OCI-LY7 (cell line): ENCODE measurements at regions not wholly inside any gene's neighbourhood (a gene's known extent, or its start where the extent isn't known, plus 50 kb on each side); places are given as distances from the start of the nearest gene placed in this dataset.

Experiments
- BruUV-seq: library from RNA; stranded (reverse); fragments of 400-500 nt; replicated peaks from 2 replicates; lab custom pipeline; 2021; lab: Mats Ljungman, UMichigan
- CTCF ChIA-PET: fragments of 300-600 bp; sonication (Branson Sonifier 250); formaldehyde crosslinking; loops from one replicate; lab custom pipeline; 2022; ENCODE audit warnings: antibody characterized with exemption; ENCODE audit not compliant: unreplicated experiment; lab: Charles Lee
- POLR2A ChIA-PET: fragments of 300-600 bp; sonication (Branson Sonifier 250); formaldehyde crosslinking; loops from one replicate; lab custom pipeline; 2022; ENCODE audit warnings: antibody characterized with exemption; lab: Charles Lee
- DNase-seq: peaks from one replicate; pipeline ENCODE4 v3.0.0-alpha.2; 2015; ENCODE audit warnings: low spot score
- H2AFZ ChIP-seq: fragments of 200-600 bp; sonication (generic), shearing (Covaris generic); 2 replicates; pipeline ENCODE4 v1.6.1; 2014; ENCODE audit warnings: mild to moderate bottlenecking, antibody characterized with exemption, low read length, moderate library complexity
- H3K27ac ChIP-seq: fragments of 200-600 bp; sonication (generic); 2 replicates; pipeline ENCODE4 v1.5.1; 2014; ENCODE audit warnings: mixed run types, low read depth, mild to moderate bottlenecking, moderate library complexity, low read length, inconsistent platforms; ENCODE audit not compliant: poor library complexity, severe bottlenecking
- H3K36me3 ChIP-seq: fragments of 200-600 bp; sonication (generic); 2 replicates; pipeline ENCODE4 v1.6.1; 2014; ENCODE audit warnings: mild to moderate bottlenecking, antibody characterized with exemption, low read length, moderate library complexity, mixed read lengths; ENCODE audit not compliant: insufficient read depth
- H3K4me1 ChIP-seq: fragments of 200-600 bp; sonication (generic); 2 replicates; pipeline ENCODE4 v1.5.1; 2014; ENCODE audit warnings: mild to moderate bottlenecking, low read length; ENCODE audit not compliant: insufficient read depth, poor library complexity, severe bottlenecking
- H3K4me2 ChIP-seq: fragments of 200-600 bp; sonication (generic); 2 replicates; pipeline ENCODE4 v1.6.1; 2014; ENCODE audit warnings: mild to moderate bottlenecking, low read length
- H3K4me3 ChIP-seq: fragments of 200-600 bp; sonication (generic); 2 replicates; pipeline ENCODE4 v1.5.1; 2014; ENCODE audit warnings: mild to moderate bottlenecking, low read depth, low read length; ENCODE audit not compliant: poor library complexity, severe bottlenecking
- H3K79me2 ChIP-seq: fragments of 200-600 bp; sonication (generic); 2 replicates; pipeline ENCODE4 v1.6.1; 2016; ENCODE audit warnings: low read depth, mild to moderate bottlenecking, low read length, moderate library complexity, mixed read lengths; ENCODE audit not compliant: insufficient read depth
- H3K9me2 ChIP-seq: fragments of 200-600 bp; sonication (generic); 2 replicates; pipeline ENCODE4 v1.6.1; 2016; ENCODE audit warnings: mild to moderate bottlenecking, low read length, mixed read lengths; ENCODE audit not compliant: insufficient read depth
- H3K9me3 ChIP-seq: fragments of 200-600 bp; sonication (generic); 2 replicates; pipeline ENCODE4 v1.6.1; 2014; ENCODE audit warnings: mild to moderate bottlenecking, mixed run types, low read length, mixed read lengths
- H4K20me1 ChIP-seq: fragments of 200-600 bp; sonication (generic); 2 replicates; pipeline ENCODE4 v1.6.1; 2014; ENCODE audit warnings: mild to moderate bottlenecking, antibody characterized with exemption, low read length, moderate library complexity, mixed read lengths; ENCODE audit not compliant: insufficient read depth
- EZH2phosphoT487 ChIP-seq: fragments of 200-600 bp; sonication (generic); IDR thresholded peaks from 2 replicates; pipeline ENCODE4 v1.6.1; 2018; ENCODE audit warnings: low read depth, borderline replicate concordance, mild to moderate bottlenecking, mixed run types, antibody characterized with exemption, low read length, moderate library complexity, mixed read lengths
- intact Hi-C: fragments of 100-400 bp; cut with micrococcal nuclease; formaldehyde crosslinking; loops from one replicate; pipeline ENCODE4 v1.10.0; 2022; ENCODE audit not compliant: unreplicated experiment
- TF ChIP-seq, protein P1 (sequence below): fragments of 200-600 bp; sonication (generic); conservative IDR thresholded peaks from 2 replicates; pipeline ENCODE4 v1.5.1; 2014; ENCODE audit warnings: mild to moderate bottlenecking, antibody characterized with exemption, low read length, moderate library complexity, mixed read lengths

DNA sequence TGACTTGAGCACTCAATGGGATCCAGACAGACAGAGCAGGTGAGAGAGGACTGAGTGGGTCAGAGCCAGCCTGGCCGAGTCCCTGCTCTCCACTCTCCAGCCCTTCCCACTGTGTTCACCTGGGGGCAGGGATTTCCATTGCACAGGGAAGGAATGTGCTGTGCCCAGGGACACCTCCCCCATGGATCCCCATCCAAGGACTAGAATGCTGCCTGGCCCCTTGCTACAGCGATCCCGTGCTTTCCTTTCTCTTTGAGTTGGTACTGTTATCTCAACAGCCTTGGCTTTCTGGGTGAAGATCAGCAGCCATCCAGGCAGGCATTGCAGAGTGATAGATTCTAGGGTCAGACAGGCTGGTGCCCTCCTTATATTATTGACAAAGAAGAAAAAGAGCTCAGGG, 60.3 kb upstream of the DLK1 start:
- Histone ChIP-seq H3K4me1 (no peaks in the 10 kb centered on the region), H4K20me1 (no peaks in the 10 kb centered on the region), H3K9me2 (no peaks in the 10 kb centered on the region), H3K27ac (no peak overlapping the region), H3K9me3 (no peaks in the 10 kb centered on the region), H3K4me2 (no peak overlapping the region), H3K4me3 (no peak overlapping the region), H2AFZ (no peak overlapping the region), H3K36me3 (no peaks in the 10 kb centered on the region), H3K79me2 (no peaks in the 10 kb centered on the region)
- DNase-seq = no peak
- intact Hi-C loops = no loop called here
- ChIA-PET POLR2A (no interaction called here), CTCF (no interaction called here)
- no TSS peak for BruUV-seq
- no peak for TF ChIP-seq EZH2phosphoT487
- TF ChIP-seq, protein P1, sequence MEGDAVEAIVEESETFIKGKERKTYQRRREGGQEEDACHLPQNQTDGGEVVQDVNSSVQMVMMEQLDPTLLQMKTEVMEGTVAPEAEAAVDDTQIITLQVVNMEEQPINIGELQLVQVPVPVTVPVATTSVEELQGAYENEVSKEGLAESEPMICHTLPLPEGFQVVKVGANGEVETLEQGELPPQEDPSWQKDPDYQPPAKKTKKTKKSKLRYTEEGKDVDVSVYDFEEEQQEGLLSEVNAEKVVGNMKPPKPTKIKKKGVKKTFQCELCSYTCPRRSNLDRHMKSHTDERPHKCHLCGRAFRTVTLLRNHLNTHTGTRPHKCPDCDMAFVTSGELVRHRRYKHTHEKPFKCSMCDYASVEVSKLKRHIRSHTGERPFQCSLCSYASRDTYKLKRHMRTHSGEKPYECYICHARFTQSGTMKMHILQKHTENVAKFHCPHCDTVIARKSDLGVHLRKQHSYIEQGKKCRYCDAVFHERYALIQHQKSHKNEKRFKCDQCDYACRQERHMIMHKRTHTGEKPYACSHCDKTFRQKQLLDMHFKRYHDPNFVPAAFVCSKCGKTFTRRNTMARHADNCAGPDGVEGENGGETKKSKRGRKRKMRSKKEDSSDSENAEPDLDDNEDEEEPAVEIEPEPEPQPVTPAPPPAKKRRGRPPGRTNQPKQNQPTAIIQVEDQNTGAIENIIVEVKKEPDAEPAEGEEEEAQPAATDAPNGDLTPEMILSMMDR = no peak

GRCh38 chr14:100666851-100667250, 59.8 kb upstream of the DLK1 start:
- BruUV-seq = no TSS peak
- H3K79me2 ChIP-seq = no peaks in the 10 kb centered on the region
- H3K4me3 ChIP-seq = no peak overlapping the region
- H3K4me2 ChIP-seq = no peak overlapping the region
- no peaks in the 10 kb centered on the region for H3K4me1 ChIP-seq
- no peaks in the 10 kb centered on the region for H3K9me3 ChIP-seq
- H3K9me2 ChIP-seq = no peaks in the 10 kb centered on the region
- H4K20me1 ChIP-seq = no peaks in the 10 kb centered on the region; the same call in 1 of the 2 replicates
- TF ChIP-seq, protein P1 = no peak
- no peak for TF ChIP-seq EZH2phosphoT487
- intact Hi-C loops = no loop called here
- no peak overlapping the region for H3K27ac ChIP-seq
- H3K36me3 ChIP-seq = no peaks in the 10 kb centered on the region
- no peak overlapping the region for H2AFZ ChIP-seq
- ChIA-PET POLR2A (no interaction called here), CTCF (no interaction called here)
- DNase-seq = no peak

DNA sequence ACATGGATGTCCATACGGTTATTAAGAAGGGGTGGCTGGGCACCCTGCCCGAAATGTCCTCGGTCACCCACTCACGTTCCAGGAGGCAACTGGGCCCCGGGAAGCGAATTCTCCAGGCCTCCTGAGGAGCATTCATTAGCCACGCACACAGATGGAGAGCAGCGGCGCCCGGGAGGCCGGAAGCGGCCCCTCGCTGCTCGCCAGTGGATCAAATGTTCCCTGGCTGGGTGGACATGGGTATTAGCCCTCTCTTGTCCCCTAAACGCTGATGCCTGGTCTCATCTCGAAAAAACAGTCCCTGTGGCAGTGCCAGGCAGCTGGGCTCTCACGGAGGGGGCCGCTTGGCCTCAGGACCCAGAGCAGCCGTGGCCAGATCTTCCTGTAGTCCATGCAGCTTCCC, 59.0 kb upstream of the DLK1 start:
- no TSS peak for BruUV-seq
- CTCF ChIA-PET = no interaction called here

More for the DNA sequence above, 59.0 kb upstream of the DLK1 start:
- no peak overlapping the region for H3K4me2 ChIP-seq
- H3K9me3 ChIP-seq = no peaks in the 10 kb centered on the region
- H3K79me2 ChIP-seq = no peaks in the 10 kb centered on the region
- no peak overlapping the region for H3K27ac ChIP-seq
- no peaks in the 10 kb centered on the region for H3K9me2 ChIP-seq
- TF ChIP-seq EZH2phosphoT487 = no peak
- TF ChIP-seq, protein P1 = no peak
- no peaks in the 10 kb centered on the region; the same call in 1 of the 2 replicates for H4K20me1 ChIP-seq
- DNase-seq = no peak
- H3K4me3 ChIP-seq = no peak overlapping the region
- H2AFZ ChIP-seq = no peak overlapping the region
- H3K36me3 ChIP-seq = no peaks in the 10 kb centered on the region
- POLR2A ChIA-PET = no interaction called here
- intact Hi-C loops = no loop called here
- H3K4me1 ChIP-seq = no peaks in the 10 kb centered on the region
